Brain microvascular endothelial cell (primary cell): ENCODE measurements at regions not wholly inside any gene's neighbourhood (a gene's known extent, or its start where the extent isn't known, plus 50 kb on each side); places are given as distances from the start of the nearest gene placed in this dataset.

Experiments
- DNase-seq: peaks from one replicate; pipeline ENCODE4 v3.0.0-alpha.2; 2020
- H3K27ac ChIP-seq: fragments of 250-450 bp; sonication (Bioruptor Pico); 2 replicates; pipeline ENCODE4 v1.5.1; 2020; ENCODE audit warnings: mild to moderate bottlenecking, moderate library complexity
- H3K27me3 ChIP-seq: fragments of 250-450 bp; sonication (Bioruptor Pico); replicated peaks from 2 replicates; pipeline ENCODE4 v1.5.1; 2020; ENCODE audit warnings: mild to moderate bottlenecking
- H3K36me3 ChIP-seq: fragments of 250-450 bp; sonication (Bioruptor Pico); replicated peaks from 2 replicates; pipeline ENCODE4 v1.5.1; 2020; ENCODE audit warnings: mild to moderate bottlenecking
- H3K4me3 ChIP-seq: 2 replicates; pipeline ENCODE4 v1.5.1; 2011; ENCODE audit warnings: low read depth, mild to moderate bottlenecking, control low read depth, low read length, moderate library complexity
- CTCF ChIP-seq: IDR thresholded peaks from 2 replicates; pipeline ENCODE4 v1.5.1; 2011; ENCODE audit warnings: low read depth, mild to moderate bottlenecking, moderate library complexity, low read length, control low read depth, inconsistent platforms; ENCODE audit errors: missing control alignments
- in situ Hi-C: cut with HindIII; loops from 2 replicates; pipeline ENCODE4 v1.10.0; 2017; ENCODE audit warnings: low sequenced_read_pairs, low pct_ligation_motif_present

GRCh38 chr6:169896826-169897456, 145.5 kb downstream of the ERMARD start:
- Histone ChIP-seq H3K27ac (no peak overlapping the region), H3K27me3 (no peaks in the 10 kb centered on the region), H3K4me3 (no peak overlapping the region), H3K36me3 (no peaks in the 10 kb centered on the region)
- in situ Hi-C loops, result no loop called here
- DNase-seq, result no peak
- TF ChIP-seq CTCF, result no peak

- Histone ChIP-seq H3K27ac (no peak overlapping the region), H3K27me3 (no peaks in the 10 kb centered on the region), H3K4me3 (no peak overlapping the region), H3K36me3 (no peaks in the 10 kb centered on the region)
- no peak for DNase-seq
- in situ Hi-C loops, result no loop called here
- TF ChIP-seq CTCF, result no peak
These were observed 144.7 kb downstream of the ERMARD start for GRCh38 chr6:169895926-169896761.

- no peak for DNase-seq
- no peak for TF ChIP-seq CTCF
- Histone ChIP-seq H3K27me3 (no peaks in the 10 kb centered on the region), H3K27ac (no peak overlapping the region), H3K4me3 (no peak overlapping the region), H3K36me3 (no peaks in the 10 kb centered on the region)
- in situ Hi-C loops, result no loop called here
These were observed 143.8 kb downstream of the ERMARD start for GRCh38 chr6:169895000-169895759.

- H3K36me3 ChIP-seq, result no peaks in the 10 kb centered on the region
- H3K4me3 ChIP-seq, result no peak overlapping the region
- no peak for TF ChIP-seq CTCF
- no peak overlapping the region for H3K27ac ChIP-seq
- in situ Hi-C loops, result no loop called here
- H3K27me3 ChIP-seq, result no peaks in the 10 kb centered on the region
- no peak for DNase-seq
These were observed 143.0 kb downstream of the ERMARD start for GRCh38 chr6:169894377-169894960.

GRCh38 chr6:169893624-169894023, 142.2 kb downstream of the ERMARD start:
- Histone ChIP-seq H3K4me3 (no peak overlapping the region), H3K36me3 (no peaks in the 10 kb centered on the region), H3K27me3 (no peaks in the 10 kb centered on the region), H3K27ac (no peak overlapping the region)
- in situ Hi-C loops, result no loop called here
- DNase-seq, result no peak
- no peak for TF ChIP-seq CTCF
